Esophagus muscularis mucosa (tissue), 4 donors: ENCODE measurements at regions not wholly inside any gene's neighbourhood (a gene's known extent, or its start where the extent isn't known, plus 50 kb on each side); places are given as distances from the start of the nearest gene placed in this dataset.
"Not testable (repeated sequence)": the region's sequence is repeated elsewhere in the genome, so short reads cannot be mapped to it uniquely, and the experiment has no call there.

ENCODE experiments used
- CTCF ChIP-seq, 3 experiments: fragments of 200-600 bp in 2 of 3; fragments of 450-650 bp in 1 of 3; sonication (generic) in 2 of 3; IDR thresholded peaks; one replicate each; pipeline ENCODE4 v1.5.1; 2017 to 2019; ENCODE audit warnings: antibody characterized with exemption in 3 of 3, mild to moderate bottlenecking in 2 of 3, moderate library complexity in 1 of 3
- EP300 ChIP-seq: sonication (generic); formaldehyde crosslinking; IDR thresholded peaks from one replicate; pipeline ENCODE4 v1.6.1; 2017; ENCODE audit warnings: antibody characterized with exemption
- POLR2A ChIP-seq: fragments of 450-650 bp; IDR thresholded peaks from one replicate; pipeline ENCODE4 v1.6.1; 2017; ENCODE audit warnings: antibody characterized with exemption, moderate library complexity, mild to moderate bottlenecking, low read depth

DNA sequence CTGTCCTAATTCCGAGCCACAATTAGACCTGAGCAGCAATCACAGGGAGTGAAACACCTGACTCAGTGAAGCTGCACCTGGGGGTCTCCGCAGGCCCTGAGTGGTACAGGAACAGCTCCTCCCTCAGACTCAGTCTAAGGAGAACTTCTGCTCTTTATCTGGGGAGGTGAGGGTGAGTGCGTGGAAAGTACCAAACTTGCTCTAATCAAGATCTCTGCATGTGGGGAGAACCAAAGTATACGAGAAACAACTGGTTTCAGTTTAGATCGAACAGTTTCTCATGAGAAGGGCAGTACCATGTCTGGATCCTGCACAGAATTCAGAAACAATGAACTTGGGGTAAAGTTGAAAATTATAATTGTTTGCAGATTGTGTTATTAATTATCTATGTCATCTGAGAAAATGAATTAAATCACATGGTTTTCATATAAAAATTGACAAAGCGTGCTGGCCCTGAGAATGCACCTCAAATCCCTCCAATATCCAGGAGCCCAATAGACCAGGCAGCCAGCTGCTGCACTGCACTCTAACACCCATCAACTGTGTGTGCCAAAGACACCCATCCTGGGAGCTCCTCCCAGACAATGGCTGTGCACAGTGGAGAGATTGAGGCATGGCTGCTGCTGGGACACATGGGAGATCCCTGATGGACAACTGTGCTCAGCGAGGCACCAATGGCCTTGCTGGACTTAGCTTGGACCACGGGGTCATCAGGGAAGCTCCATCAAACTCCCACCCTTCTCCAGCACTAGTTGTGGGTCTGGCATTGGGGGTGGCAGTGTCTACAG, 803.8 kb downstream of the TMEM121 start:
- not testable (repeated sequence) for TF ChIP-seq CTCF (IDR thresholded peaks at IDR 0.05); EP300; POLR2A
